ENCODE measurements at regions not wholly inside any gene's neighbourhood (a gene's known extent, or its start where the extent isn't known, plus 50 kb on each side); places are given as distances from the start of the nearest gene placed in this dataset.

GRCh38 chr16:51510416-51510815 is 359.3 kb upstream of the SALL1 start:
- Histone ChIP-seq H3K36me3 (no peaks in the 10 kb centered on the region), H3K4me3 (no peak overlapping the region), H3K9me3 (peaks cover 0 to 44% (median 12%) of the 10 kb centered on the region in 8 donors), H3K27ac (no peak overlapping the region), H3K4me1 (no peaks in the 10 kb centered on the region), H3K27me3 (replicated peaks in 1 of 7) (no peaks in the 10 kb centered on the region)
- TF ChIP-seq POLR2A (IDR thresholded peaks at IDR 0.05) (no peak), POLR2AphosphoS5 (IDR thresholded peaks at IDR 0.05) (no peak)
- TF ChIP-seq, protein P1, sequence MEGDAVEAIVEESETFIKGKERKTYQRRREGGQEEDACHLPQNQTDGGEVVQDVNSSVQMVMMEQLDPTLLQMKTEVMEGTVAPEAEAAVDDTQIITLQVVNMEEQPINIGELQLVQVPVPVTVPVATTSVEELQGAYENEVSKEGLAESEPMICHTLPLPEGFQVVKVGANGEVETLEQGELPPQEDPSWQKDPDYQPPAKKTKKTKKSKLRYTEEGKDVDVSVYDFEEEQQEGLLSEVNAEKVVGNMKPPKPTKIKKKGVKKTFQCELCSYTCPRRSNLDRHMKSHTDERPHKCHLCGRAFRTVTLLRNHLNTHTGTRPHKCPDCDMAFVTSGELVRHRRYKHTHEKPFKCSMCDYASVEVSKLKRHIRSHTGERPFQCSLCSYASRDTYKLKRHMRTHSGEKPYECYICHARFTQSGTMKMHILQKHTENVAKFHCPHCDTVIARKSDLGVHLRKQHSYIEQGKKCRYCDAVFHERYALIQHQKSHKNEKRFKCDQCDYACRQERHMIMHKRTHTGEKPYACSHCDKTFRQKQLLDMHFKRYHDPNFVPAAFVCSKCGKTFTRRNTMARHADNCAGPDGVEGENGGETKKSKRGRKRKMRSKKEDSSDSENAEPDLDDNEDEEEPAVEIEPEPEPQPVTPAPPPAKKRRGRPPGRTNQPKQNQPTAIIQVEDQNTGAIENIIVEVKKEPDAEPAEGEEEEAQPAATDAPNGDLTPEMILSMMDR (IDR thresholded peaks at IDR 0.05 in 8 of 11, conservative IDR thresholded peaks at IDR 0.05 in 3 of 11): no peak
- WGBS, 5 donors: 81 to 85% (median 83%) methylated on average over 2 of the region's 2 CpGs
- no peak for DNase-seq
- intact Hi-C loops (cut with DNase I; ENCODE audit: low total_unique reads): no loop called here

- TF ChIP-seq POLR2A (IDR thresholded peaks at IDR 0.05): no peak
- TF ChIP-seq, protein P1 (IDR thresholded peaks at IDR 0.05 in 8 of 11, conservative IDR thresholded peaks at IDR 0.05 in 3 of 11): no peak
- TF ChIP-seq POLR2AphosphoS5 (IDR thresholded peaks at IDR 0.05): no peak
Observed at GRCh38 chr16:51509336-51509735, 358.3 kb upstream of the SALL1 start.

GRCh38 chr16:51508490-51509212 is 357.6 kb upstream of the SALL1 start:
- 72 to 84% (median 75%) methylated on average over 4 of the region's 4 CpGs for WGBS, 5 donors
- Histone ChIP-seq H3K27me3 (replicated peaks in 1 of 7) (no peaks in the 10 kb centered on the region), H3K36me3 (no peaks in the 10 kb centered on the region), H3K4me3 (no peak overlapping the region), H3K27ac (no peak overlapping the region), H3K4me1 (no peaks in the 10 kb centered on the region), H3K9me3 (peaks cover 0 to 31% (median 12%) of the 10 kb centered on the region in 8 donors)
- DNase-seq: no peak
- TF ChIP-seq POLR2A (IDR thresholded peaks at IDR 0.05) (no peak), POLR2AphosphoS5 (IDR thresholded peaks at IDR 0.05) (no peak)
- TF ChIP-seq, protein P1 (IDR thresholded peaks at IDR 0.05 in 8 of 11, conservative IDR thresholded peaks at IDR 0.05 in 3 of 11): no peak
- intact Hi-C loops (cut with DNase I; ENCODE audit: low total_unique reads): no loop called here

More at GRCh38 chr16:51509336-51509735, 358.3 kb upstream of the SALL1 start:
- Histone ChIP-seq H3K27me3 (replicated peaks in 1 of 7) (no peaks in the 10 kb centered on the region), H3K4me1 (no peaks in the 10 kb centered on the region), H3K27ac (no peak overlapping the region), H3K4me3 (no peak overlapping the region), H3K36me3 (no peaks in the 10 kb centered on the region), H3K9me3 (peaks cover 0 to 38% (median 12%) of the 10 kb centered on the region in 8 donors)
- no peak for DNase-seq
- intact Hi-C loops (cut with DNase I; ENCODE audit: low total_unique reads): no loop called here
- WGBS, 5 donors: 79 to 100% (median 82%) methylated on average over 1 of the region's 1 CpG

DNA sequence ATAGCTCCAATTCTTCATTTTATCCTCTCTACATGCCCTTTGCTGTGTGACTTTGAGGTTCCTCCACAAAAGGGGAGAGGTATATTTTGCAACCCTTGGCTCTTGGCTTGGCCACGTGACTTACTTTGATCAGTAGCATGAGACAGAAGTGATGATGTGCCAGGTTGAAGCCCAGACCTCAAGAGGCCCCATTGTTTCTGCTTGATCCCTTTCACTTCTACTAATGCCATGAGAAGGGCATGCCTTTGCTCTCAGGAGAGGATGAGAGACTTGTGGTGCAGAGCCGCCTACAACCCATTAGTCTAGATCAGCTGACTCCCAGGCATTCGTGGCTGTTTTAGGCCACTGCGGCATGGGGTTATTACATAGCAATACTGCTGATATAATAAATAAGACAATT is 356.2 kb upstream of the SALL1 start:
- DNase-seq: no peak
- Histone ChIP-seq H3K4me3 (no peak overlapping the region), H3K36me3 (no peaks in the 10 kb centered on the region), H3K4me1 (no peaks in the 10 kb centered on the region), H3K27me3 (replicated peaks in 1 of 7) (no peaks in the 10 kb centered on the region), H3K9me3 (peaks cover 0 to 27% (median 12%) of the 10 kb centered on the region in 8 donors), H3K27ac (no peak overlapping the region)
- WGBS, 5 donors: 76 to 83% (median 79%) methylated on average over 4 of the region's 4 CpGs
- TF ChIP-seq POLR2AphosphoS5 (IDR thresholded peaks at IDR 0.05) (no peak), POLR2A (IDR thresholded peaks at IDR 0.05) (no peak)
- TF ChIP-seq, protein P1 (IDR thresholded peaks at IDR 0.05 in 8 of 11, conservative IDR thresholded peaks at IDR 0.05 in 3 of 11): no peak
- intact Hi-C loops (cut with DNase I; ENCODE audit: low total_unique reads): no loop called here
